B cell (primary cell): ENCODE measurements at regions not wholly inside any gene's neighbourhood (a gene's known extent, or its start where the extent isn't known, plus 50 kb on each side); places are given as distances from the start of the nearest gene placed in this dataset.

Experiments
- ATAC-seq: fragments of 200-7000 bp; cut with Tn5 transposase; one replicate; pipeline ENCODE4 v1.10.0; 2021; ENCODE audit warnings: low read depth, mild to moderate bottlenecking, moderate number of reproducible peaks, moderate library complexity
- CTCF ChIA-PET: fragments of 350-600 bp; sonication (Branson Sonifier 250); formaldehyde crosslinking; loops from one replicate; lab custom pipeline; 2021; ENCODE audit warnings: antibody characterized with exemption, inconsistent platforms; lab: Charles Lee
- POLR2A ChIA-PET: fragments of 350-600 bp; sonication (Branson Sonifier 250); formaldehyde crosslinking; loops from one replicate; lab custom pipeline; 2021; ENCODE audit warnings: antibody characterized with exemption; lab: Charles Lee
- DNase-seq: peaks from one replicate; pipeline ENCODE4 v3.0.0; 2013
- H2AFZ ChIP-seq: 2 replicates; pipeline ENCODE4 v1.6.1; 2012; ENCODE audit warnings: mild to moderate bottlenecking, low read depth, low read length; ENCODE audit not compliant: insufficient read depth, poor library complexity, severe bottlenecking
- H3K27ac ChIP-seq, 2 donors: 1 replicate in 1 of 2; 2 replicates in 1 of 2; pipeline ENCODE4 v1.5.1; 2012 to 2013; ENCODE audit warnings: low read length in 2 of 2, mild to moderate bottlenecking in 2 of 2, moderate library complexity in 1 of 2
- H3K27me3 ChIP-seq, 4 experiments: fragments of 200-600 bp in 1 of 4; sonication (generic) in 1 of 4; replicated peaks in 1 of 4; 1 replicate in 2 of 4; 2 replicates in 2 of 4; pipeline versions ENCODE4 v1.6.1 to v1.7.0; 2013 to 2016; ENCODE audit warnings: low read length in 3 of 4, mild to moderate bottlenecking in 2 of 4, mixed read lengths in 1 of 4, moderate library complexity in 1 of 4; ENCODE audit not compliant: insufficient read depth in 4 of 4, control insufficient read depth in 3 of 4; ENCODE audit errors: control extremely low read depth in 1 of 4
- H3K36me3 ChIP-seq, 2 experiments: replicated peaks in 1 of 2; 1 replicate in 1 of 2; 2 replicates in 1 of 2; pipeline versions ENCODE4 v1.6.1 to v1.7.1; 2013; ENCODE audit warnings: low read length in 1 of 2; ENCODE audit not compliant: insufficient read depth in 2 of 2, control insufficient read depth in 1 of 2; ENCODE audit errors: control extremely low read depth in 1 of 2, extremely low read depth in 1 of 2
- H3K4me1 ChIP-seq, 2 donors: fragments of 200-600 bp in 1 of 2; sonication (generic) in 1 of 2; 1 replicate in 1 of 2; 2 replicates in 1 of 2; pipeline versions ENCODE4 v1.5.1 to v1.6.1; 2013 to 2017; ENCODE audit warnings: low read length in 2 of 2; ENCODE audit not compliant: control insufficient read depth in 2 of 2, insufficient read depth in 2 of 2
- H3K4me2 ChIP-seq: replicated peaks from 2 replicates; pipeline ENCODE3; 2012; ENCODE audit warnings: mild to moderate bottlenecking, low read depth, low read length; ENCODE audit not compliant: poor library complexity, severe bottlenecking
- H3K4me3 ChIP-seq, 5 experiments: fragments of 200-600 bp in 1 of 5; sonication (generic) in 1 of 5; 1 replicate in 3 of 5; 2 replicates in 2 of 5; pipeline versions ENCODE4 v1.5.1 to v1.7.0; 2011 to 2016; ENCODE audit warnings: low read length in 4 of 5, mild to moderate bottlenecking in 4 of 5, low read depth in 2 of 5, control low read depth in 1 of 5, moderate library complexity in 1 of 5; ENCODE audit not compliant: insufficient read depth in 1 of 5; ENCODE audit errors: control extremely low read depth in 1 of 5, extremely low read depth in 1 of 5
- H3K79me2 ChIP-seq: fragments of 200-600 bp; sonication (generic); one replicate; pipeline ENCODE4 v1.6.0; 2016; ENCODE audit warnings: low read length; ENCODE audit not compliant: control insufficient read depth, insufficient read depth
- H3K9ac ChIP-seq: fragments of 200-600 bp; sonication (generic); 2 replicates; pipeline ENCODE4 v1.6.1; 2017; ENCODE audit warnings: mild to moderate bottlenecking, low read length, moderate library complexity
- H3K9me3 ChIP-seq, 3 donors: one replicate each; pipeline versions ENCODE4 v1.6.1 to v1.7.1; 2013; ENCODE audit warnings: low read length in 2 of 3; ENCODE audit not compliant: control insufficient read depth in 2 of 3, insufficient read depth in 1 of 3; ENCODE audit errors: control extremely low read depth in 1 of 3
- H4K20me1 ChIP-seq: 2 replicates; pipeline ENCODE4 v1.6.0; 2012; ENCODE audit warnings: mild to moderate bottlenecking, low read length; ENCODE audit not compliant: insufficient read depth, control insufficient read depth, poor library complexity, severe bottlenecking
- H3K27ac Mint-ChIP-seq: one replicate; pipeline ENCODE4 v1.8.0; 2021; ENCODE audit warnings: mixed read lengths
- H3K27me3 Mint-ChIP-seq: one replicate; pipeline ENCODE4 v1.8.0; 2021; ENCODE audit warnings: mixed read lengths
- H3K4me1 Mint-ChIP-seq: one replicate; pipeline ENCODE4 v1.8.0; 2021; ENCODE audit warnings: mixed read lengths
- H3K4me3 Mint-ChIP-seq: one replicate; pipeline ENCODE4 v1.8.0; 2021; ENCODE audit warnings: mixed read lengths
- H3K9me3 Mint-ChIP-seq: one replicate; pipeline ENCODE4 v1.8.0; 2022; ENCODE audit warnings: mixed read lengths; ENCODE audit not compliant: insufficient read depth
- CTCF ChIP-seq: fragments of 200-600 bp; IDR thresholded peaks from one replicate; pipeline ENCODE4 v1.8.0; 2022; ENCODE audit warnings: antibody characterized with exemption, mild to moderate bottlenecking
- EZH2 ChIP-seq: IDR thresholded peaks from 2 replicates; pipeline ENCODE4 v1.6.1; 2012; ENCODE audit warnings: borderline replicate concordance, low read depth, mild to moderate bottlenecking, moderate library complexity, low read length; ENCODE audit not compliant: insufficient read depth, poor library complexity, severe bottlenecking
- WGBS: methylation state at CpG from one replicate; pipeline ENCODE4 v1.1.5; 2013; ENCODE audit warnings: missing lambda C conversion rate; ENCODE audit not compliant: insufficient coverage; 5-methylcytosine and 5-hydroxymethylcytosine counted together
- intact Hi-C: fragments of 100-400 bp; cut with micrococcal nuclease; formaldehyde crosslinking; loops from one replicate; pipeline ENCODE4 v1.10.0; 2022

GRCh38 chr11:71146846-71147245, 105.5 kb downstream of the SHANK2 start:
- H3K27ac Mint-ChIP-seq = no peak overlapping the region
- Histone ChIP-seq H3K27ac (no peak overlapping the region), H3K9me3 (peaks cover 0 to 26% (median 0%) of the 10 kb centered on the region in 3 donors), H3K4me3 (no peak overlapping the region), H3K4me1 (no peaks in the 10 kb centered on the region), H3K79me2 (no peaks in the 10 kb centered on the region), H3K36me3 (no peaks in the 10 kb centered on the region), H2AFZ (no peak overlapping the region), H3K9ac (no peak overlapping the region), H4K20me1 (no peaks in the 10 kb centered on the region), H3K4me2 (no peak overlapping the region), H3K27me3 (peaks cover 0 to 8% (median 0%) of the 10 kb centered on the region in 4 experiments)
- WGBS = 94% methylated on average over 20 of the region's 20 CpGs
- ATAC-seq (no peak), DNase-seq (no peak)
- H3K9me3 Mint-ChIP-seq = no peaks in the 10 kb centered on the region
- CTCF ChIA-PET = no interaction called here
- no peaks in the 10 kb centered on the region for H3K4me1 Mint-ChIP-seq
- TF ChIP-seq CTCF = no peak
- TF ChIP-seq EZH2 = no peak
- POLR2A ChIA-PET = no interaction called here
- no peak overlapping the region for H3K4me3 Mint-ChIP-seq
- intact Hi-C loops = no loop called here
- H3K27me3 Mint-ChIP-seq = peaks cover 16% of the 10 kb centered on the region

GRCh38 chr11:71145988-71146824, 106.2 kb downstream of the SHANK2 start:
- H3K36me3 ChIP-seq = no peaks in the 10 kb centered on the region
- no peak for ATAC-seq
- Mint-ChIP-seq H3K9me3 (no peaks in the 10 kb centered on the region), H3K4me3 (no peak overlapping the region), H3K4me1 (no peaks in the 10 kb centered on the region), H3K27ac (no peak overlapping the region), H3K27me3 (peaks cover 13% of the 10 kb centered on the region)
- no peaks in the 10 kb centered on the region for H3K4me1 ChIP-seq
- no peaks in the 10 kb centered on the region for H4K20me1 ChIP-seq
- no peak overlapping the region for H2AFZ ChIP-seq
- ChIA-PET POLR2A (no interaction called here), CTCF (no interaction called here)
- peaks cover 0 to 25% (median 0%) of the 10 kb centered on the region in 3 donors for H3K9me3 ChIP-seq
- no peak for TF ChIP-seq CTCF
- TF ChIP-seq EZH2 = no peak
- intact Hi-C loops = no loop called here
- 82% methylated on average over 23 of the region's 24 CpGs for WGBS
- H3K4me3 ChIP-seq = no peak overlapping the region
- no peak overlapping the region for H3K4me2 ChIP-seq
- H3K79me2 ChIP-seq = no peaks in the 10 kb centered on the region
- DNase-seq = no peak
- peaks cover 0 to 4% (median 0%) of the 10 kb centered on the region in 4 experiments for H3K27me3 ChIP-seq
- no peak overlapping the region for H3K27ac ChIP-seq
- no peak overlapping the region for H3K9ac ChIP-seq
